ENCODE measurements at regions not wholly inside any gene's neighbourhood (a gene's known extent, or its start where the extent isn't known, plus 50 kb on each side); places are given as distances from the start of the nearest gene placed in this dataset.

GRCh38 chr14:106821119-106821518 is 1294.7 kb downstream of the TMEM121 start:
- H3K27me3 ChIP-seq (ENCODE audit: low read depth) = no peaks in the 10 kb centered on the region
- H3K4me1 ChIP-seq = no peaks in the 10 kb centered on the region
- H3K36me3 ChIP-seq = no peaks in the 10 kb centered on the region
- intact Hi-C loops (cut with DNase I) = no loop called here
- H3K9me3 ChIP-seq = no peaks in the 10 kb centered on the region
- no peak overlapping the region for H3K27ac ChIP-seq
- no peak for ATAC-seq
- TF ChIP-seq CTCF (IDR thresholded peaks at IDR 0.05) = no peak
- DNase-seq = no peak
- H3K4me3 ChIP-seq = no peak overlapping the region

- no peak for ATAC-seq
- H3K9me3 ChIP-seq = no peaks in the 10 kb centered on the region
These were observed 1296.5 kb downstream of the TMEM121 start for GRCh38 chr14:106822905-106823304.

GRCh38 chr14:106823552-106823951 is 1297.2 kb downstream of the TMEM121 start:
- H3K27me3 ChIP-seq (ENCODE audit: low read depth) = no peaks in the 10 kb centered on the region
- H3K27ac ChIP-seq = no peak overlapping the region
- no peaks in the 10 kb centered on the region for H3K9me3 ChIP-seq
- no peaks in the 10 kb centered on the region for H3K36me3 ChIP-seq
- DNase-seq (no peak), ATAC-seq (peak; percentile 45 to 76)
- intact Hi-C loops (cut with DNase I) = no loop called here
- no peak for TF ChIP-seq CTCF (IDR thresholded peaks at IDR 0.05)
- no peak overlapping the region for H3K4me3 ChIP-seq
- no peaks in the 10 kb centered on the region for H3K4me1 ChIP-seq

More at GRCh38 chr14:106822905-106823304, 1296.5 kb downstream of the TMEM121 start:
- TF ChIP-seq CTCF (IDR thresholded peaks at IDR 0.05) = no peak
- Histone ChIP-seq H3K4me3 (no peak overlapping the region), H3K27ac (no peak overlapping the region), H3K27me3 (ENCODE audit: low read depth) (no peaks in the 10 kb centered on the region), H3K36me3 (no peaks in the 10 kb centered on the region), H3K4me1 (no peaks in the 10 kb centered on the region)
- intact Hi-C loops (cut with DNase I) = no loop called here
- DNase-seq = no peak

GRCh38 chr14:106826833-106827369 is 1300.5 kb downstream of the TMEM121 start:
- no peaks in the 10 kb centered on the region for H3K9me3 ChIP-seq
- H3K4me3 ChIP-seq = no peak overlapping the region
- ATAC-seq (no peak), DNase-seq (no peak)
- no peaks in the 10 kb centered on the region for H3K27me3 ChIP-seq (ENCODE audit: low read depth)
- no peaks in the 10 kb centered on the region for H3K36me3 ChIP-seq
- no peaks in the 10 kb centered on the region for H3K4me1 ChIP-seq
- intact Hi-C loops (cut with DNase I) = no loop called here
- no peak overlapping the region for H3K27ac ChIP-seq
- TF ChIP-seq CTCF (IDR thresholded peaks at IDR 0.05) = no peak

GRCh38 chr14:106831322-106831720 is 1304.9 kb downstream of the TMEM121 start:
- DNase-seq (peak; percentile 65), ATAC-seq (peak; percentile 39 to 68)

More at GRCh38 chr14:106831322-106831720, 1304.9 kb downstream of the TMEM121 start:
- intact Hi-C loops (cut with DNase I) = no loop called here
- no peaks in the 10 kb centered on the region for H3K27me3 ChIP-seq (ENCODE audit: low read depth)
- peak; percentile 34 for TF ChIP-seq CTCF (IDR thresholded peaks at IDR 0.05)
- no peak overlapping the region for H3K27ac ChIP-seq
- H3K9me3 ChIP-seq = no peaks in the 10 kb centered on the region
- no peak overlapping the region for H3K4me3 ChIP-seq
- H3K36me3 ChIP-seq = no peaks in the 10 kb centered on the region
- no peaks in the 10 kb centered on the region for H3K4me1 ChIP-seq

All from lower lobe of right lung (tissue), 2 donors.